ENCODE measurements at regions not wholly inside any gene's neighbourhood (a gene's known extent, or its start where the extent isn't known, plus 50 kb on each side); places are given as distances from the start of the nearest gene placed in this dataset.

- no peak overlapping the region for H3K9ac ChIP-seq (ENCODE audit: low read depth in 1 of 2, low read length in 2 of 2)
- H3K9me3 ChIP-seq (ENCODE audit: control insufficient read depth in 2 of 2, low read length in 2 of 2) = no peaks in the 10 kb centered on the region
- no peaks in the 10 kb centered on the region for H3K27me3 ChIP-seq (ENCODE audit: control insufficient read depth in 2 of 2, insufficient read depth in 2 of 2, low read length in 2 of 2)
- no peak overlapping the region for H3K4me3 ChIP-seq (ENCODE audit: low read length in 2 of 2)
- no peaks in the 10 kb centered on the region for H3K36me3 ChIP-seq (ENCODE audit: control insufficient read depth in 2 of 2, insufficient read depth in 2 of 2, low read length in 2 of 2)
- no peaks in the 10 kb centered on the region for H3K4me1 ChIP-seq (ENCODE audit: control insufficient read depth in 2 of 2, insufficient read depth in 2 of 2, low read length in 2 of 2)
- H3K27ac ChIP-seq (ENCODE audit: low read depth in 2 of 2, low read length in 2 of 2) = no peak overlapping the region
These were observed 782.0 kb upstream of the ALCAM start for GRCh38 chr3:104584682-104585081.

GRCh38 chr3:104586344-104586743, 780.4 kb upstream of the ALCAM start:
- no peak overlapping the region for H3K27ac ChIP-seq (ENCODE audit: low read depth in 2 of 2, low read length in 2 of 2)
- H3K9ac ChIP-seq (ENCODE audit: low read depth in 1 of 2, low read length in 2 of 2) = no peak overlapping the region
- no peaks in the 10 kb centered on the region for H3K9me3 ChIP-seq (ENCODE audit: control insufficient read depth in 2 of 2, low read length in 2 of 2)
- H3K36me3 ChIP-seq (ENCODE audit: control insufficient read depth in 2 of 2, insufficient read depth in 2 of 2, low read length in 2 of 2) = no peaks in the 10 kb centered on the region
- H3K4me1 ChIP-seq (ENCODE audit: control insufficient read depth in 2 of 2, insufficient read depth in 2 of 2, low read length in 2 of 2) = no peaks in the 10 kb centered on the region
- H3K4me3 ChIP-seq (ENCODE audit: low read length in 2 of 2) = no peak overlapping the region
- no peaks in the 10 kb centered on the region for H3K27me3 ChIP-seq (ENCODE audit: control insufficient read depth in 2 of 2, insufficient read depth in 2 of 2, low read length in 2 of 2)

GRCh38 chr3:104588442-104588841, 778.3 kb upstream of the ALCAM start:
- H3K27ac ChIP-seq (ENCODE audit: low read depth in 2 of 2, low read length in 2 of 2) = no peak overlapping the region
- H3K9ac ChIP-seq (ENCODE audit: low read depth in 1 of 2, low read length in 2 of 2) = no peak overlapping the region
- H3K4me1 ChIP-seq (ENCODE audit: control insufficient read depth in 2 of 2, insufficient read depth in 2 of 2, low read length in 2 of 2) = no peaks in the 10 kb centered on the region
- no peaks in the 10 kb centered on the region for H3K36me3 ChIP-seq (ENCODE audit: control insufficient read depth in 2 of 2, insufficient read depth in 2 of 2, low read length in 2 of 2)
- no peaks in the 10 kb centered on the region for H3K27me3 ChIP-seq (ENCODE audit: control insufficient read depth in 2 of 2, insufficient read depth in 2 of 2, low read length in 2 of 2)
- no peak overlapping the region for H3K4me3 ChIP-seq (ENCODE audit: low read length in 2 of 2)
- H3K9me3 ChIP-seq (ENCODE audit: control insufficient read depth in 2 of 2, low read length in 2 of 2) = no peaks in the 10 kb centered on the region

GRCh38 chr3:104591776-104592175, 774.9 kb upstream of the ALCAM start:
- no peak overlapping the region for H3K27ac ChIP-seq (ENCODE audit: low read depth in 2 of 2, low read length in 2 of 2)
- H3K9me3 ChIP-seq (ENCODE audit: control insufficient read depth in 2 of 2, low read length in 2 of 2) = no peaks in the 10 kb centered on the region
- no peak overlapping the region for H3K4me3 ChIP-seq (ENCODE audit: low read length in 2 of 2)
- H3K9ac ChIP-seq (ENCODE audit: low read depth in 1 of 2, low read length in 2 of 2) = no peak overlapping the region
- no peaks in the 10 kb centered on the region for H3K27me3 ChIP-seq (ENCODE audit: control insufficient read depth in 2 of 2, insufficient read depth in 2 of 2, low read length in 2 of 2)
- H3K4me1 ChIP-seq (ENCODE audit: control insufficient read depth in 2 of 2, insufficient read depth in 2 of 2, low read length in 2 of 2) = no peaks in the 10 kb centered on the region
- no peaks in the 10 kb centered on the region for H3K36me3 ChIP-seq (ENCODE audit: control insufficient read depth in 2 of 2, insufficient read depth in 2 of 2, low read length in 2 of 2)

- Histone ChIP-seq H3K4me1 (ENCODE audit: control insufficient read depth in 2 of 2, insufficient read depth in 2 of 2, low read length in 2 of 2) (no peaks in the 10 kb centered on the region), H3K9me3 (ENCODE audit: control insufficient read depth in 2 of 2, low read length in 2 of 2) (no peaks in the 10 kb centered on the region), H3K27me3 (ENCODE audit: control insufficient read depth in 2 of 2, insufficient read depth in 2 of 2, low read length in 2 of 2) (no peaks in the 10 kb centered on the region), H3K27ac (ENCODE audit: low read depth in 2 of 2, low read length in 2 of 2) (no peak overlapping the region), H3K4me3 (ENCODE audit: low read length in 2 of 2) (no peak overlapping the region), H3K36me3 (ENCODE audit: control insufficient read depth in 2 of 2, insufficient read depth in 2 of 2, low read length in 2 of 2) (no peaks in the 10 kb centered on the region), H3K9ac (ENCODE audit: low read depth in 1 of 2, low read length in 2 of 2) (no peak overlapping the region)
These were observed 772.2 kb upstream of the ALCAM start for GRCh38 chr3:104594491-104594890.

- Histone ChIP-seq H3K9me3 (ENCODE audit: control insufficient read depth in 2 of 2, low read length in 2 of 2) (no peaks in the 10 kb centered on the region), H3K27me3 (ENCODE audit: control insufficient read depth in 2 of 2, insufficient read depth in 2 of 2, low read length in 2 of 2) (no peaks in the 10 kb centered on the region), H3K9ac (ENCODE audit: low read depth in 1 of 2, low read length in 2 of 2) (no peak overlapping the region), H3K4me3 (ENCODE audit: low read length in 2 of 2) (no peak overlapping the region), H3K4me1 (ENCODE audit: control insufficient read depth in 2 of 2, insufficient read depth in 2 of 2, low read length in 2 of 2) (no peaks in the 10 kb centered on the region), H3K27ac (ENCODE audit: low read depth in 2 of 2, low read length in 2 of 2) (no peak overlapping the region), H3K36me3 (ENCODE audit: control insufficient read depth in 2 of 2, insufficient read depth in 2 of 2, low read length in 2 of 2) (no peaks in the 10 kb centered on the region)
These were observed 770.7 kb upstream of the ALCAM start for GRCh38 chr3:104596054-104596453.

- H3K9ac ChIP-seq (ENCODE audit: low read depth in 1 of 2, low read length in 2 of 2) = no peak overlapping the region
- H3K9me3 ChIP-seq (ENCODE audit: control insufficient read depth in 2 of 2, low read length in 2 of 2) = no peaks in the 10 kb centered on the region
- H3K27ac ChIP-seq (ENCODE audit: low read depth in 2 of 2, low read length in 2 of 2) = no peak overlapping the region
- no peaks in the 10 kb centered on the region for H3K27me3 ChIP-seq (ENCODE audit: control insufficient read depth in 2 of 2, insufficient read depth in 2 of 2, low read length in 2 of 2)
- H3K4me3 ChIP-seq (ENCODE audit: low read length in 2 of 2) = no peak overlapping the region
- no peaks in the 10 kb centered on the region for H3K36me3 ChIP-seq (ENCODE audit: control insufficient read depth in 2 of 2, insufficient read depth in 2 of 2, low read length in 2 of 2)
- H3K4me1 ChIP-seq (ENCODE audit: control insufficient read depth in 2 of 2, insufficient read depth in 2 of 2, low read length in 2 of 2) = no peaks in the 10 kb centered on the region
These were observed 770.2 kb upstream of the ALCAM start for GRCh38 chr3:104596551-104596950.

GRCh38 chr3:104598848-104599511, 767.7 kb upstream of the ALCAM start:
- H3K36me3 ChIP-seq (ENCODE audit: control insufficient read depth in 2 of 2, insufficient read depth in 2 of 2, low read length in 2 of 2) = no peaks in the 10 kb centered on the region
- H3K9me3 ChIP-seq (ENCODE audit: control insufficient read depth in 2 of 2, low read length in 2 of 2) = no peaks in the 10 kb centered on the region
- H3K4me1 ChIP-seq (ENCODE audit: control insufficient read depth in 2 of 2, insufficient read depth in 2 of 2, low read length in 2 of 2) = no peaks in the 10 kb centered on the region
- no peak overlapping the region for H3K9ac ChIP-seq (ENCODE audit: low read depth in 1 of 2, low read length in 2 of 2)
- H3K27ac ChIP-seq (ENCODE audit: low read depth in 2 of 2, low read length in 2 of 2) = no peak overlapping the region
- no peaks in the 10 kb centered on the region for H3K27me3 ChIP-seq (ENCODE audit: control insufficient read depth in 2 of 2, insufficient read depth in 2 of 2, low read length in 2 of 2)
- no peak overlapping the region for H3K4me3 ChIP-seq (ENCODE audit: low read length in 2 of 2)

- no peaks in the 10 kb centered on the region for H3K27me3 ChIP-seq (ENCODE audit: control insufficient read depth in 2 of 2, insufficient read depth in 2 of 2, low read length in 2 of 2)
- no peaks in the 10 kb centered on the region for H3K36me3 ChIP-seq (ENCODE audit: control insufficient read depth in 2 of 2, insufficient read depth in 2 of 2, low read length in 2 of 2)
- no peak overlapping the region for H3K4me3 ChIP-seq (ENCODE audit: low read length in 2 of 2)
- H3K27ac ChIP-seq (ENCODE audit: low read depth in 2 of 2, low read length in 2 of 2) = no peak overlapping the region
- no peaks in the 10 kb centered on the region for H3K4me1 ChIP-seq (ENCODE audit: control insufficient read depth in 2 of 2, insufficient read depth in 2 of 2, low read length in 2 of 2)
- no peak overlapping the region for H3K9ac ChIP-seq (ENCODE audit: low read depth in 1 of 2, low read length in 2 of 2)
- H3K9me3 ChIP-seq (ENCODE audit: control insufficient read depth in 2 of 2, low read length in 2 of 2) = no peaks in the 10 kb centered on the region
These were observed 762.2 kb upstream of the ALCAM start for GRCh38 chr3:104604326-104605010.

GRCh38 chr3:104606812-104607211, 759.9 kb upstream of the ALCAM start:
- no peaks in the 10 kb centered on the region for H3K4me1 ChIP-seq (ENCODE audit: control insufficient read depth in 2 of 2, insufficient read depth in 2 of 2, low read length in 2 of 2)
- H3K9ac ChIP-seq (ENCODE audit: low read depth in 1 of 2, low read length in 2 of 2) = no peak overlapping the region
- H3K27me3 ChIP-seq (ENCODE audit: control insufficient read depth in 2 of 2, insufficient read depth in 2 of 2, low read length in 2 of 2) = no peaks in the 10 kb centered on the region
- no peak overlapping the region for H3K27ac ChIP-seq (ENCODE audit: low read depth in 2 of 2, low read length in 2 of 2)
- H3K4me3 ChIP-seq (ENCODE audit: low read length in 2 of 2) = no peak overlapping the region
- H3K9me3 ChIP-seq (ENCODE audit: control insufficient read depth in 2 of 2, low read length in 2 of 2) = no peaks in the 10 kb centered on the region
- H3K36me3 ChIP-seq (ENCODE audit: control insufficient read depth in 2 of 2, insufficient read depth in 2 of 2, low read length in 2 of 2) = no peaks in the 10 kb centered on the region
